ENCODE measurements at regions not wholly inside any gene's neighbourhood (a gene's known extent, or its start where the extent isn't known, plus 50 kb on each side); places are given as distances from the start of the nearest gene placed in this dataset.

GRCh38 chrX:122783918-122784317 lies 400.2 kb upstream of the GRIA3 start:
- intact Hi-C loops (cut with micrococcal nuclease; ENCODE audit: unreplicated experiment), result no loop called here
- BruUV-seq (replicated peaks), result no TSS peak
- POLR2A ChIA-PET, result no interaction called here
- no peak for DNase-seq
- Histone ChIP-seq H3K9me3 (no peaks in the 10 kb centered on the region), H3K4me1 (no peaks in the 10 kb centered on the region), H3K4me3 (ENCODE audit: low read depth, low read length) (no peak overlapping the region), H3K27me3 (replicated peaks; ENCODE audit: control insufficient read depth, insufficient read depth, low read length) (no peaks in the 10 kb centered on the region), H3K36me3 (ENCODE audit: control insufficient read depth, insufficient read depth, low read length) (no peaks in the 10 kb centered on the region)
- no peak overlapping the region for H3K27ac Mint-ChIP-seq (ENCODE audit: unreplicated experiment)
- H3K4me1 Mint-ChIP-seq (ENCODE audit: low read depth, unreplicated experiment), result no peaks in the 10 kb centered on the region
- CTCF ChIA-PET, result no interaction called here
- H3K36me3 Mint-ChIP-seq (ENCODE audit: insufficient read depth, unreplicated experiment), result no peaks in the 10 kb centered on the region
- H3K4me3 Mint-ChIP-seq (ENCODE audit: unreplicated experiment), result no peak overlapping the region
- no peaks in the 10 kb centered on the region for H3K27me3 Mint-ChIP-seq (ENCODE audit: insufficient read depth, unreplicated experiment)
- H3K9me3 Mint-ChIP-seq (ENCODE audit: unreplicated experiment), result peaks cover 11% of the 10 kb centered on the region
- no peak for TF ChIP-seq CTCF (IDR thresholded peaks at IDR 0.05; ENCODE audit: insufficient read depth in 1 of 2, low read depth in 1 of 2, low read length in 1 of 2, severe bottlenecking in 1 of 2, unreplicated experiment in 1 of 2)

- ChIA-PET CTCF (no interaction called here), POLR2A (no interaction called here)
- H3K9me3 Mint-ChIP-seq (ENCODE audit: unreplicated experiment), result peaks cover 11% of the 10 kb centered on the region
- no peaks in the 10 kb centered on the region for H3K4me1 ChIP-seq
- no peak overlapping the region for H3K4me3 Mint-ChIP-seq (ENCODE audit: unreplicated experiment)
- DNase-seq, result no peak
- intact Hi-C loops (cut with micrococcal nuclease; ENCODE audit: unreplicated experiment), result no loop called here
- H3K27me3 ChIP-seq (replicated peaks; ENCODE audit: control insufficient read depth, insufficient read depth, low read length), result no peaks in the 10 kb centered on the region
- BruUV-seq (replicated peaks), result no TSS peak
- H3K27ac Mint-ChIP-seq (ENCODE audit: unreplicated experiment), result no peak overlapping the region
- no peaks in the 10 kb centered on the region for H3K4me1 Mint-ChIP-seq (ENCODE audit: low read depth, unreplicated experiment)
- no peaks in the 10 kb centered on the region for H3K36me3 Mint-ChIP-seq (ENCODE audit: insufficient read depth, unreplicated experiment)
- no peaks in the 10 kb centered on the region for H3K36me3 ChIP-seq (ENCODE audit: control insufficient read depth, insufficient read depth, low read length)
- no peak for TF ChIP-seq CTCF (IDR thresholded peaks at IDR 0.05; ENCODE audit: insufficient read depth in 1 of 2, low read depth in 1 of 2, low read length in 1 of 2, severe bottlenecking in 1 of 2, unreplicated experiment in 1 of 2)
- H3K4me3 ChIP-seq (ENCODE audit: low read depth, low read length), result no peak overlapping the region
- H3K27me3 Mint-ChIP-seq (ENCODE audit: insufficient read depth, unreplicated experiment), result no peaks in the 10 kb centered on the region
- no peaks in the 10 kb centered on the region for H3K9me3 ChIP-seq
These were observed 396.8 kb upstream of the GRIA3 start for GRCh38 chrX:122787231-122787630.

- Histone ChIP-seq H3K4me1 (no peaks in the 10 kb centered on the region), H3K9me3 (no peaks in the 10 kb centered on the region), H3K36me3 (ENCODE audit: control insufficient read depth, insufficient read depth, low read length) (no peaks in the 10 kb centered on the region), H3K4me3 (ENCODE audit: low read depth, low read length) (no peak overlapping the region), H3K27me3 (replicated peaks; ENCODE audit: control insufficient read depth, insufficient read depth, low read length) (no peaks in the 10 kb centered on the region)
- no peak for TF ChIP-seq CTCF (IDR thresholded peaks at IDR 0.05; ENCODE audit: insufficient read depth in 1 of 2, low read depth in 1 of 2, low read length in 1 of 2, severe bottlenecking in 1 of 2, unreplicated experiment in 1 of 2)
- no peak overlapping the region for H3K27ac Mint-ChIP-seq (ENCODE audit: unreplicated experiment)
- POLR2A ChIA-PET, result no interaction called here
- intact Hi-C loops (cut with micrococcal nuclease; ENCODE audit: unreplicated experiment), result no loop called here
- H3K27me3 Mint-ChIP-seq (ENCODE audit: insufficient read depth, unreplicated experiment), result no peaks in the 10 kb centered on the region
- no peak for DNase-seq
- no TSS peak for BruUV-seq (replicated peaks)
- CTCF ChIA-PET, result no interaction called here
- H3K4me3 Mint-ChIP-seq (ENCODE audit: unreplicated experiment), result no peak overlapping the region
- H3K9me3 Mint-ChIP-seq (ENCODE audit: unreplicated experiment), result peaks cover 11% of the 10 kb centered on the region
- no peaks in the 10 kb centered on the region for H3K36me3 Mint-ChIP-seq (ENCODE audit: insufficient read depth, unreplicated experiment)
- H3K4me1 Mint-ChIP-seq (ENCODE audit: low read depth, unreplicated experiment), result no peaks in the 10 kb centered on the region
These were observed 395.9 kb upstream of the GRIA3 start for GRCh38 chrX:122788216-122788615.

Data from Caco-2 (cell line).